ENCODE measurements at regions not wholly inside any gene's neighbourhood (a gene's known extent, or its start where the extent isn't known, plus 50 kb on each side); places are given as distances from the start of the nearest gene placed in this dataset.
"Not testable (repeated sequence)": the region's sequence is repeated elsewhere in the genome, so short reads cannot be mapped to it uniquely, and the experiment has no call there.

GRCh38 chr4:59553721-59554091, 1646.4 kb upstream of the ADGRL3 start (continued):
- TF ChIP-seq MAFG (CRISPR knock-in tag; IDR thresholded peaks at IDR 0.05) (no peak), PRDM15 (CRISPR knock-in tag; IDR thresholded peaks at IDR 0.05) (no peak), ZNF251 (CRISPR knock-in tag; IDR thresholded peaks at IDR 0.05) (no peak), ZNF382 (CRISPR knock-in tag; IDR thresholded peaks at IDR 0.05; ENCODE audit: borderline replicate concordance) (no peak), ZNF280D (CRISPR knock-in tag; IDR thresholded peaks at IDR 0.05) (no peak)

- H2AFZ ChIP-seq (ENCODE audit: low read length); CTCF ChIA-PET (ENCODE audit: low intra/inter-chr PET ratio, low total read pairs); in situ Hi-C loops (cut with HindIII; ENCODE audit: extremely low pct_ligation_motif_present, low pct_unique_long_range_greater_than_20kb); BruUV-seq (replicated peaks); H3K4me3 ChIP-seq (replicated peaks in 1 of 3; ENCODE audit: insufficient read depth in 1 of 3, low read depth in 2 of 3, low read length in 3 of 3); H3K27me3 ChIP-seq (ENCODE audit: control insufficient read depth in 1 of 2, insufficient read depth in 2 of 2, low read length in 2 of 2); intact Hi-C loops (cut with micrococcal nuclease; ENCODE audit: unreplicated experiment); H3K36me3 ChIP-seq (replicated peaks in 1 of 2; ENCODE audit: control insufficient read depth in 1 of 2, insufficient read depth in 2 of 2, low read length in 2 of 2); H3K4me1 ChIP-seq (ENCODE audit: insufficient read depth, low read length); H3K79me2 ChIP-seq (ENCODE audit: insufficient read depth, low read length); H3K9me3 ChIP-seq (ENCODE audit: low read length); H4K20me1 ChIP-seq (ENCODE audit: insufficient read depth, low read length); FAIRE-seq; H3K9ac ChIP-seq (ENCODE audit: insufficient read depth, low read depth, low read length); H3K27ac ChIP-seq (ENCODE audit: extremely low read length, insufficient read depth, low read length); POLR2A ChIA-PET; H3K4me2 ChIP-seq (ENCODE audit: low read depth, low read length); ATAC-seq; DNase-seq (ENCODE audit: low spot score): not testable (repeated sequence)
- 37% methylated on average over 2 of the region's 2 CpGs for WGBS (ENCODE audit: low lambda C conversion rate)
These were observed 1643.9 kb upstream of the ADGRL3 start for GRCh38 chr4:59556191-59556590.

GRCh38 chr4:59560141-59560648, 1639.9 kb upstream of the ADGRL3 start:
- H3K4me2 ChIP-seq (ENCODE audit: low read depth, low read length); H3K4me1 ChIP-seq (ENCODE audit: insufficient read depth, low read length); BruUV-seq (replicated peaks); H3K79me2 ChIP-seq (ENCODE audit: insufficient read depth, low read length); POLR2A ChIA-PET; H3K27ac ChIP-seq (ENCODE audit: extremely low read length, insufficient read depth, low read length); H3K9me3 ChIP-seq (ENCODE audit: low read length); FAIRE-seq; H3K36me3 ChIP-seq (replicated peaks in 1 of 2; ENCODE audit: control insufficient read depth in 1 of 2, insufficient read depth in 2 of 2, low read length in 2 of 2); H3K9ac ChIP-seq (ENCODE audit: insufficient read depth, low read depth, low read length); ATAC-seq; CTCF ChIA-PET (ENCODE audit: low intra/inter-chr PET ratio, low total read pairs); H3K27me3 ChIP-seq (ENCODE audit: control insufficient read depth in 1 of 2, insufficient read depth in 2 of 2, low read length in 2 of 2); in situ Hi-C loops (cut with HindIII; ENCODE audit: extremely low pct_ligation_motif_present, low pct_unique_long_range_greater_than_20kb); intact Hi-C loops (cut with micrococcal nuclease; ENCODE audit: unreplicated experiment); H2AFZ ChIP-seq (ENCODE audit: low read length); DNase-seq (ENCODE audit: low spot score); H3K4me3 ChIP-seq (replicated peaks in 1 of 3; ENCODE audit: insufficient read depth in 1 of 3, low read depth in 2 of 3, low read length in 3 of 3); H4K20me1 ChIP-seq (ENCODE audit: insufficient read depth, low read length): not testable (repeated sequence)
- WGBS (ENCODE audit: low lambda C conversion rate) = 0% methylated on average over 2 of the region's 9 CpGs
